Hindlimb muscle (tissue), 1 donor: ENCODE measurements at regions not wholly inside any gene's neighbourhood (a gene's known extent, or its start where the extent isn't known, plus 50 kb on each side); places are given as distances from the start of the nearest gene placed in this dataset.

ENCODE experiments used
- DNase-seq: peaks from one replicate; pipeline ENCODE4 v3.0.0-alpha.2; 2013

DNA sequence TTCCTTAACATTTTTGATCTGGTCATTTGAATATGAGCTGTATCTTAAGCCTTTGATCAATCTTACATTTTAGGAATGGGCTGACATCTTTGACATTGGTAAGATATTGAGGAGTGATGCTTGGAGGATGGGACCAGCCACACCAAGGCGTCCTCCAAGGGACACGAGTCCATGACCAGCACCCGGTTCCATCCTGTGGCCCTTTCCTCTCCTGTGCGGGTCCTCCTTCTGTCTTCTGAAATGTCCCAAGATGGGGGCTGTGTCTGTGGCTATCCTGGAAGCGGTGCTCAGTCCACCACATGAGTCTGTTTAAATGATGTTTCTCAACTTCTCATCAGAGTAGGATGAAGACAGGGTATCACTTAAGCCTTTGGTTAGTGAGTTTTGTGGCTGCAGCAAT, 67.3 kb upstream of the SHH start:
- DNase-seq, result no peak

- DNase-seq, result no peak
Observed at GRCh38 chr7:155878674-155879073, 66.4 kb upstream of the SHH start.

DNA sequence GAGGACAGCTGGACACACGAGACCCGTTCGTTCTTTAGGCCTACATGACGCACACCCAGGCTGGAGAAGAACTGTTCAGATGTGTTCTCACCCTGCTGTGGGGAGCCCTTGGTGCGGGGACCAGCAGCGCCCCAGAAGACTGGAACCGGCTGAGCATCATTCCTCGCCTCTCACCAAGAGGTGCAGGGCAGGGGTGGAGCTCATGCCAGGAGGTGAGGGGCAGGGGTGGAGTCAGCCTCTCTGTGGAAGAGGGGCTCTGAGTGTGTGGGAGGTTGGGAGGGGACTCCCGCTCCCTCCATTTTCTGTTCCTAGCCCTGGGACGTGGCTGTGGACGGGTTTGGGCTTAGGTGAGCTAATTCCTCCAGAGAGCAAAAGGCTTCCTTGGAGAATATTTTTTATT, 66.0 kb upstream of the SHH start:
- DNase-seq, result no peak

DNA sequence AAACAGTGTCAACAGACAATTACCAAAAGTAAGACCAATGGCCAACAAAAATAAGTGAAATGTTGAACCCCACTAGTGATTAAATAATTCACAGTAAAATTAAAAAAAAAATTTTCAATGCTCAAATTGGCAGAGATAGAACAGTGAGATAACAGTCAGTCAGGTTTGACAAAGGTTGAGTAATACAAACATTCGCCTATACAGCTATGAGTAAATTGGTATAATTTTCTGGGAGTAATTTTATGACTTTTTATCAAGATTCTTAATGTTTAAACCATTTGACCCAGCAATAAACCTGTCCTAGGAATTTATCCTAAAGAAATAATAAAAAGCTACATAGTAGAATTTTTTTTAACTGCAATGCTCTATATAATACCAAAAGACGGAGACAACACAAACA, 64.9 kb upstream of the SHH start:
- no peak for DNase-seq

DNA sequence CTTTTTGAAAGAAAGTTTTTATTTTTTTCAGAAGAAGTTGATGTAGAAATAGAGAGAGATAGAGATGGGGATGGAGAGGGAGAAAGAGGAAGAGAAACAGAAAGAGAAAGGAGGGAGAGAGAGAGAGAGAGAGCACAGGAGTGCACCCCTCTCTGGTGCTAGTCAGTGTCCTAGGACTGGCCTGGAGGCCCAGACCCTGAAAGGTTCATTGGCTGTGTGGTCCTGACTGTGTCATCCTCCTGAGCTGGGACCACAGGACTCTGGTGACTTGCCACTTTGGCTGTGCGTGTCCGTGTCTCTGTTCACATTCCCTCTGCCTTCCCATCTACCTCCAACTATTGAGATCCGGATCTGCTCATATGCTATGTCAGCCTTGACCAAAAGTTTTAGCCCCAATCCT, 62.1 kb upstream of the SHH start:
- no peak for DNase-seq

DNA sequence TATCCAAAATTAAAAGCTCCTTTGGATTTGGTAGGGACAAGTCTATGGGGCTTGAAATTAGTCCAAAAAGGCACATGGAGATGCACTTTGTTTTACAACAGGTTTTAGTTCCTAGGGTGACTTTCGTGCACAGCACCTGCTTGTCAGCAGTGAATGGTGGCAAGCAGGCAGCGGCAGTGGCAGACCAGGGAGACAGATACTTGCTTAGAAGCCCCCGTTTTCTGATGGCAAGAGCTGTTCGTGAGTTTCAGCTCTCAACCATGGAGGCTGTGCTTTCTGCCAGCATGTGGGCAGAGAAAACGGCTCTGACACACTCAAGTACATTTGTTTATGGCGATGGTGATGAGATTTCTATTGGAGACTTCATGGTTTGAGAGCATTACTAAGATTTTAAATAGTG, 61.7 kb upstream of the SHH start:
- DNase-seq, result no peak

DNA sequence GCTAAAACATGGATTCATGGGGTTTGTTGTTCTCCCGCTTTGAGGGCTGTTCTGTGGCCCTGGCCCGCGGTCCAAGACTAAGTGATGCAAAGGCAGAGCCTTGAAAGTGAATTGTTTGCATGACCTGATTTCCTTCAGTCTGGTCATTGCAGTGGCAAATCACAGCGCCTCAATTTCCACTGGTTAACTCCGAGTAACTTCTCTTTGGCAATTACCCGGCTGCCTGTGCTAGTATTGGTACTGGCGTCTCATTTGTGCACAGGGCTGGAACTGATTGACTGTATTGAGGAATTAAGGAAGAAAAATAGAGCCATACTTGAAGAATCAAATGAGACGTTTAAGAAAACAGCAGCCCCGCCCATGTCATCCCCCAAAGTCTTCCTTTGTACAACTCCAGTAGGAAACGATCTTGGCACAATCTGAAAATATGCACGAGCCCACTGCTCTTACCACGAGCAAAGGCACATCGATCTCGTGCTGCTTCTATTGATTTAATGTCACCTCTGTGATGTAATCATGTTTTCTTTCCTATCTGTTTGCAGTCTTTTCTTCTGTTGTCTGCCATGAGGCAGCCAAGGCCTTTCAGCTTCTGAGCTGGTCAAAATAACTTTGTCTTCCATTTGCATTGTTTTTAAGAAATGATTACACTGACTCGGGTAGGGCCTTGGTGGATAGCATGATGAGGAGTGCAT, 60.6 kb upstream of the SHH start:
- DNase-seq, result no peak

GRCh38 chr7:155871211-155871610, 58.9 kb upstream of the SHH start:
- no peak for DNase-seq

DNA sequence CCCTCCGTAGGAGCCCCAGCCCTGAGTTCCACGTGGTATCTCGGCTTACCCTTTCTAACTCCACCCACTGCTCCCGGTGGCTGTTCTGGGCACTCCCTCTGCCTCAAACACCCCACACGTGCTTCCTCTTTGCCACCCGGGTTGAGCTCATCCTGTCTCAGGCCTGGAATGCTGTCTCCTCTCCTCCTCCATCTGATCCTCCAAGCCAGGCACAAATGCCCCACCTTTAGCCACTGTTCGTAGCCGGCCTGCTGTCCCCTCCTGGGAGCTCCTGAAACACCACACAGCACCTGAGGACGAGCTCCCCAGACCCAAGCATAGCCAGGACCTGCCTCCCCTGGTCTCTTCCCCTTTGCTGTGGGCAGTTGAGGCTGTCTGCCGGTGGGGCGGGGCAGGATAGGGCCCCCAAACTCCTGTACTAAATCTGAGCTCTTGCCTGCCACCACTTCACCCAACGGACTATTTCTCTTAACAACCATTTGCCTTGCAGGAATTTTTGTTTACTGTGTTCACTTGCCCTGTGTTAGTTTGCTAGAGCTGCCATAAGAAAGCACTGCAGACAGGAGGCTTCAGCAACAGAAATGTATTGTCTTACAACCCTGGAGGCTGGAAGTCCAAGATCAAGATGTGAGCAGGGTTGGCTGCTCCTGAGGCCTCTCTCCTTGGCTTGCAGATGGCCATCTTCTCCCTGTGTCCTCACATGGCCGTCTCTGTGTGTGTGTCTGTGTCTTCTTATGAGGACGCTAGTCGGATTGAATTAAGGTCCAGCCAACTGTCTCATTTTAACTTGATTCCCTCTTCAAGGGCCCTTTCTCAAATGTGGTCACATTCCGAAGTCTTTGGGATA, 58.3 kb upstream of the SHH start:
- DNase-seq, result no peak

DNA sequence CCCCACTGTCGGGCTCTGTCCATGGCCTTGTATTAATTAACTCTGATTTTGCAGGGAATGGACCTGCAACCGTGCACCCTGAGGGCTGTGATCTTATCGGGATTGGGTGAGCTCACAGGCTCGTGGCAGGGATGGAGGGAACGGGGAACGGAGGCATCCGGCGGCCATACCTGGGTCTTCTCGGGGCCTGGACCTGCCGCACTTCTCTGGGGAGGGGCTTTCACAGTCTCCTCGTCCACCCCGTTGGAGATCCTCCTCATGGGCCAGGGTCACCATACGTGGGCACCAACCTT, 57.5 kb upstream of the SHH start:
- no peak for DNase-seq

GRCh38 chr7:155868955-155869783, 56.9 kb upstream of the SHH start:
- no peak for DNase-seq

- no peak for DNase-seq
Observed at GRCh38 chr7:155867734-155868400, 55.6 kb upstream of the SHH start.

GRCh38 chr7:155867280-155867679, 55.0 kb upstream of the SHH start:
- no peak for DNase-seq

DNA sequence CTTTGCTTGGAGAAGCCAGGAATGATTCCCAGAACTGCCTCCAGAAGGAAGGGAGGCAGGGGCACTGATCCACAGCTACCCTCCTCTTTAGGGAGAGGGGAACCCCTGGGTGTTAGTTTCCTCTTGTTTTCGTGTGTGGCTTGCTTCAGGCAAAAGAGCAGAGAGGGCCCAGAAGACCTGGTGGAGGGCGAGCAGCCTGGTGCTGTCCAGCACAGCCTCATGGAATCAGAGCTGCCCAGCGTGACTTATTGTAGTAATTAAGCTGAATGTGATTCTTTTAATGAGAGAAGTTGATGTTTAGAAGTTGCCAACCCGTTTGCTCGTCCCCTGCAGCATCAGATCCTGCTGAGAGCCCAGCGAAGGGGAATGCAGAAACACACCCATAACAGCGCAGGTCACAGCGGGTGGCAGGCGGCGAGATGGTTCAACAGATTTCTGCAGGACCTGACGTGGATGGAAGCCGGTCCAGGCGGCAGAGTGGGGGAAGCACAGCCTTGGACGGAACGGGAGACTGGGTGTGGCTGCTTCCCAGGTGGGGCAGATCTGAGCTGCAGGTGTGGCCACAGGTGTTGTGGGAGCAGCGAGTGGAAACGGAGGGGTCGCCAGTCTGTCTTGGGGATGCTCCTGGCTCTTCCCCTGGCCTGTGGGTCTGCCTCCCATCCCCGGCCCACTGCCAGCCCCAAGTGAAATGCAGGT, 53.7 kb upstream of the SHH start:
- no peak for DNase-seq

- no peak for DNase-seq
Observed at GRCh38 chr7:155864991-155865690, 52.9 kb upstream of the SHH start.

DNA sequence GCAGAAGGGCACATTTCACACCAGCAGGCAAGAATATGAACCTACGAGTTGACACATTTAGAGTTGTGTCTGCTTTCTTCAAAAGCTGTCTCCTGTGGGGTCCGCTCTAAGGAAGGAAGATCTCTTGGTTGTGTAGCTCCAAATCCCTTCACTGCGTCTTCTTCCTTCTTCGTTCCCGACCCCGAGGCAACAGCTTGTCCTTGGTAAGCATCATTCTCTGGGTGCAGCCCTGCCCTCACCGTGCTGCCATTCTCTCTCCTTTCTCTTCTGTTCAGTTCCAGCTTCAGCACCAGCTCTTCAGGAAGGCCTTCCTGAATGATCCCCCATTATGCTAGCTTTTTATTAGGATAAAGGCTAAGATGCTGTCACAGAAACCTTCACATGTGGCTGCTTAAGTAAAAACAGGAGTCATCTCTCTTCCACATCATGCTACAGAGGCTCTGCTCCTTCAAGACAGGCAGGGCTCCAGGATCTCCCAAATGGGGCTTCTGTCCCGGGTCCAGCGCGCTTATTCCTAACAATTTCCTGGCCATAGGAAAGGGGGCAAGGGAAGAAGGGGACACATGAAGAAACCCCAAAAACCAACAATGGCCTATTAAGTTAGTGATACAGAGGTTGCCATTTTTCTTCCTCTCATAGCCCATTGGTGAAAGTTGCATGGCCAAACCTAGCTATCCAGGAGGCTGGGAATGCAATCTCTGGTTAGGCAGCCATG, 52.2 kb upstream of the SHH start:
- DNase-seq, result no peak

DNA sequence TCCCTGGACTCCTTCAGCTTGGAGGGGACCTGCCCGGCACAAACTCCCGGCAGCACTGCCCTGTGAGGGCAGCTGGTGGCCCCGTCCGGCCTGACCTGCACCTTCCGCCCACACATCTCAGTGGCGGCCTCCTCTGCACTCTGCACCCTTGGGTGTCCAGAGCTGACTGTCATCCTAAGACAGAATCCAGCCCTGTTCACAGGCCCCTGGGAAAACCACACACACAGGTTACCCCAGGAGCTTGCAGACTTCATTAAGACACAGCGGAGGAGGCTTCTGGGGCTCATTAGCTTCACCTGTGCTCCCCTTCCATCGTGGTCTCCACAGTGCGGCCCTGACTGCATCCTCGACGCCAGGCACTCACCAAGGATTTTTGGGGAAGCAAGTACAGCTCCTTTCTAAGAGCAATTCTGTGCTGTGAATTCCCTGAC, 51.5 kb upstream of the SHH start:
- DNase-seq, result no peak

GRCh38 chr7:155862123-155862892, 50.0 kb upstream of the SHH start:
- DNase-seq, result no peak
